Ammon's horn (tissue), 1 donor: ENCODE measurements at regions not wholly inside any gene's neighbourhood (a gene's known extent, or its start where the extent isn't known, plus 50 kb on each side); places are given as distances from the start of the nearest gene placed in this dataset.
"Not testable (repeated sequence)": the region's sequence is repeated elsewhere in the genome, so short reads cannot be mapped to it uniquely, and the experiment has no call there.

Experiments used
- DNase-seq: peaks from one replicate; pipeline ENCODE4 v3.0.0-alpha.2; 2016; ENCODE audit warnings: low spot score

DNA sequence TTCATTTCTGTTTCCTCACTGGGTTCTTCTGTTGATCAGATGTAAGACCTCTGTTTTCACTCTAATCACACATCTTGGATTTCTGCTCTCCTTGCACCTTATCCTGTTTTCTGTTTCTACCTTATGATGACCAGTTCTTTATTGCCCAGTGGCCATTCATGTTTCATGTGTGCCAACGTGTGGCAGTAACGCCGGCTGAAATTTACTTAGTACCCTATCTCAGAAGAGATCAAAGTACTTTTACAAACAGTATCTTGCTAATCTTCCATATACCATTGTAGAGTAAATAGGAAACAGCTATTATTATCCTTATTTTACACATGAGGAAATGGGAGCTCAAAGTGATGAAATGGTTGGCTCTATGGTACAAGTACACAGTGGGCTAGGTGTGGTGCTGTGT is 74.0 kb downstream of the GATA3 start:
- no peak for DNase-seq

DNA sequence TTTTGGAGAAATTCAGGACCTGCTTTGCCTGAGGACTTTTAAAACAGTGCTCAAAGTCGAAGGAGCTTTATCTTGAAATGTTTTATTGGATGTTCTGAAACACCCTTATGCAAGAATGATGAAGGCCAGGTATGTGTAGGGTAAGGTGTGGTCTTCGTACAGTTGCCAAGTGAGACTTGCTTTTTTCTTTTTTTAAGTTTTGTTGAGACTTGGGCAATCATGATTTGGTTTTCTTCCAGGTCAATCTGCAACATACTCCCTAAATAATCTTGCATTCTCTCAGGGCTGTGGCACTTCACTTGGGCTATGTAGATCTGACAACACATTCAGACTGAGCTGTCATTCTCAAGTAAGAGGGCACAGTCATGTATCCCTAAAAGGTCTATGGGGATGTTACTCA is 75.0 kb downstream of the GATA3 start:
- DNase-seq = no peak

DNA sequence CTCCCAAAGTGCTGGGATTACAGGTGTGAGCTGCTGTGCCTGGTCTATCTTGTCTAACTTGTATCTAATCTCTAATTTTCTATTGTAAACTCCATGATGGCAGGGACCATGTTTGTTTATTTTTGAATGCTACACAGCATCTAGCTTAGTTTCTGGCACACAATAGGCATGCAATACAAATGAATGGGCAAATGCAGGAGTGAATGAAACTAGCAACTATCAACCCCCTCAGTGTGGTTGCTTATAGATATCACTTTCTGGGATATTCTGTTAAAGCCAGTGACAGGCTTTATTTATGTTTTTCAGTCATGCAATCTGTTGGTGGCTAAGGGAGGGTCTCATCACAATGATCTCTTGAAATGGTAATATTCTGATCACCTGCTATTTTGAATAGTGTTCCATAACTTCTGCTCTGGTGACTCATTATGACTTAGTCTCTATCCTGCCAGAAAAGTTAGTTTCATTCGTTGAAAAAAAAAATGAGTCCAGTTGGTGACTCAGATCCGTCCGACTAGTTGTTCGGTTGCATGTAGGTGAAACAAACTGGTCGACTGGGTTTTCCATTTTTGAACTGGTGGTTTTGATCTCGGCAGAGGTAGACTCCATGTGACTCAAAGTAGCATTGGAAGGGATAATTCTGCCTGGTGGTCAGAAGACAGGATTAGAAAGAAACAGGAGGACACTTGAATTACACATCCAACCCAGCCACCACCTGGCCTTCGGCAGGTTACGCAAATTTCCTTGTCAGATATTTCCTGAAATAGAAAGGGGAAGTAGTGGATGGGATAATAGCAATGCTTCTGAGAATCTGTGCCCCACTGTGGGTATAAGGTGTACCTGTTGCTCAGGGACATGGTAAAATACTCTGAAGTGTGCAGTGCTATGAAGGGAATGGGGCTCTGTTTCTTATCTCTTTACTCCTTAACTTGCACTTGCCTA is 76.8 kb downstream of the GATA3 start:
- no peak for DNase-seq

DNA sequence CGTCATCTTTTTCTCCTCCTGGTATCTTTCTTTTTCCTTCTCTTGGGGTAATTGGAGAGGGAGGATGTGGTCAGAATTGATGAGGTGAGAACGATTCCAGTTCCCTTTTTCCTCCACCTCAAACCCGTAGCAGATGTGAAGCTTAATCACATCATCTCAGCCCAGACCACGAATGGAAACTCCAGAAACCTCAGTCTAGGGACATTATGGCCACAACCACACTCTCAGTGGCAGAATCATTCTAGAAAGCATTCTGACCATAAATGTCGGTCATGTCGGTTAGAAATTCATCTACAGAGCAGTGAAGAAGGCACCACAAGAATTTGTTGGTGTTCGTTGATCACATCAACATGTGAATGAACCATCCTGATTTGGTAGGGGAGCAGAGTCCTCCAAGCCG is 78.7 kb downstream of the GATA3 start:
- DNase-seq = no peak

DNA sequence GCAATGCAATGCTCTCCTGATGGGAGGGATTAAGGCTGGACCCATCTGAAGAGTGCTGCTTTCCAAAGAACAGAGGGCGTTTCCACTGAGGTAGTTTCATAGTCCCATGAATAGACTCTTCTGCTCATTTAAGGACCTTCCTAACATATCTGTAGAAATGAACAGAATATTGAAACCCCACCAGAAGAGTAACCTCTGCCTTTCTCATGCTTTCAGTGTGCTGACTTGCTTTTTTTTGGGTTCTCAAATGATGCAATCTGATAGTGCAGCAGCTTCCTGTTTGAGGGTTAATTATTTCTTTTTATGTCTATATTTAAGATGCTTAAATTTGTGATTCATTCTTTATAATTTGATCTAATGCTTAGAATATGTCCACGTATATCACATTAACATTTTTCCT is 82.2 kb downstream of the GATA3 start:
- DNase-seq = no peak

DNA sequence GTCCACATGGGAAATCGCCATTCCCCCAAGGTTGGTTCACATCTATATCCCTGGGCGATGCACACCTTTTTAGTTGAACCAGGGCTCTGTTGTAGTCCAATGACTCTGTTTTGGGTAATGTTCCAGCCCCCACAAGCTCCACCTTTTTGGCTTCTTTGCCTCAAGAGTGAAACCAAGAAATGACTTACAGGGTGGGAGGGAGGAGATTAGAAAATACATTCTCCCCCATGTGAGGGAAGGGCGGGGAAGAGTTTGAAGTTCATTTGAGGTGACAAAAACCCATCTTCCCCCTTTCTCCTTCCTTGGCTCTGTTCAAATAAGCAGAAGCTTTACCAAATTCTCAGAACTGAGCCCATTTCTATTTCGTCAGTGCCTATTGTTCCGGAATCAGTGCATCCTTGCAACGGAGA is 82.8 kb downstream of the GATA3 start:
- no peak for DNase-seq

DNA sequence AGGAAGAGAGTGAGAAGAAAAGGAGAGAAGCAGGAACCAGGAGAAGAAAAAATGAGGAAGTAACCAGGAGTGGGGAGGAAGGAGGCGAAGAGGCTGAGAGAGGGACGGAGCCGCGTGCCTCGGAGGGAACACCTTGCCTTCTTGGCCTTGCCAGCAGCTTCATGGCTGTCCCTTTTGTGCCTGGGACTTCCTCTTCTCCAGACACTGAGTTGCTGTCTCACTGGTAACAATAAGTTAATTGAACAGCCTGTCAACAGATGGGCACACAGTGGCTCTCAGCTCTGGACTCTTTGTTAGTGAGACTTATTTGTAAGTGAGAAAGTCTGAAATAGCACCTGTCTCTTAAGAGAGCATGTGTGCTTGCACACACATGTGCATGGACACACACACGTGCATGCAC is 83.2 kb downstream of the GATA3 start:
- peak; percentile 2 for DNase-seq

DNA sequence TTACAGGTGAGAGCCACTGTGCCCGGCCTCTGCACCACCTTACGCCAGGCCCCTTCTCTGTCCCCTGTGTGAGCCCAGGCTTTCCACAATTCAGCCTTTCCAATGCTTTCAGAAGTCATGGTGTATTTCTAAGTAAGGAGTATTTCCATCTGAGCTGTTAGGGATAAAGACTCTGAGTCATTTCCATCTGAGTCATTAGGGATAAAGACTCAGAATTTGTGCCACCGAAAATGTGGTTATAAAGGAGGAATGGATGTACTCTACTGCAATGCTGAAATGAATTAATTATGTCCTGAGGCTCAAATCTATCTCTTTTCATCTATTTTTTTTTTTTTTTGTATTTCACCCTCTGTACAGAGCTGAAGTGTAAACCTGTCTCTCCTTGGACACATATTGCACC is 84.0 kb downstream of the GATA3 start:
- peak; percentile 15 for DNase-seq

DNA sequence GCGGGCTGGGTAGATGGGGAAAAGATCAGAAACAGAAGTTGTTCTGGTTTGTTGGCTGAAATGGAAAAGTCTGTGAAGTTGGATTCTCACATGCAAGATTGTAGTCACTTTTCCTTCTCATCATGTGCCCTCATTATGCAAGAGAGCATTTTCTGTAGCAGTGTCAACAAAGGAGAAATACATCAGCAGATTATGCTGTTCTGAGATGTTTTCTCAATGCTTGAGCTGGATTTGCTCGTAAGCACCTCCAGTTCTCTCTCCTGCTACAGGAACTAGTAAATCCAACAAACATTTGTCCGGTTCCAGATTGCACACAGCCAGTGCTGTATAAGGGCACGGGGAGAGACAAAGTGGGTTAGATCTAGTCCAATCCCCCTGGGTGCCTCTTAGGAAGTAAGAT is 90.0 kb downstream of the GATA3 start:
- DNase-seq = no peak

DNA sequence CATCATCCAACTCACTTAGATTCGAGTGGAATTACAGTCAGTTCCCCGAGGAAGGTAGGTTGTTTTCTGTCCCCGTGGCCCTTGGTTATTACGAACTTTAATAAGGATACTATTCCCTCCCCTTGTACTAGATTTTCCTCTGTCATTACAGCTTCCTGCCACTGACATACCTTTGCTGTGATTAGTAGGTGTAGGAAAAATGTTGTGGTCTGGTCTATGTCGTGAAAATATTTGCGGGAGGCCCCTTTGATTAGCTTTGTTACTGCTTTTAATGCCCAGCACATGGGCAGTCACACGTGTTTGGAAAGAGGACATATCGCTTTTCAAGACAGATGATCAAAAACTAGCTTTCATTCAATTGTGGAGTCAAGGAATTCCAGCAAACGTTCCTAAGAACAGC is 92.2 kb downstream of the GATA3 start:
- DNase-seq = no peak

DNA sequence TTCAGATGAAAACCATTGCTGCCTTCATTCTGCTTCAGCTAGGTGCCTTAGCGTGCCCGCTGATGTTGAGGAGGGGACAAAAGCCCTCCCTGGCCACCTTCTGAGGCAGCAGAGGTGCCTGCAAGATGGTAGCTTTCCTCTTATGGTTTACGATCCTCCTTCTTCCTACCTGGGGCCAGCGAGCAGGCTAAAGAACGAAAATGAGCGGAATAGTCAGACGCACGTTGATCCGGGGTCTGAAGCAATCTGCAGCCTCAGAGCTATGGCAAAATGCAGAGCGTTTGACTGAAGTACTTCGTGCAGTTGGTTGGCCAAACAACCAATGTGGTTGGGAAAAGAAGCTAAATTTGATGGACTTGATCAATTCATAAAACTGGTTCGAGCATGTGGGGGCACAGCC is 95.5 kb downstream of the GATA3 start:
- DNase-seq = no peak

DNA sequence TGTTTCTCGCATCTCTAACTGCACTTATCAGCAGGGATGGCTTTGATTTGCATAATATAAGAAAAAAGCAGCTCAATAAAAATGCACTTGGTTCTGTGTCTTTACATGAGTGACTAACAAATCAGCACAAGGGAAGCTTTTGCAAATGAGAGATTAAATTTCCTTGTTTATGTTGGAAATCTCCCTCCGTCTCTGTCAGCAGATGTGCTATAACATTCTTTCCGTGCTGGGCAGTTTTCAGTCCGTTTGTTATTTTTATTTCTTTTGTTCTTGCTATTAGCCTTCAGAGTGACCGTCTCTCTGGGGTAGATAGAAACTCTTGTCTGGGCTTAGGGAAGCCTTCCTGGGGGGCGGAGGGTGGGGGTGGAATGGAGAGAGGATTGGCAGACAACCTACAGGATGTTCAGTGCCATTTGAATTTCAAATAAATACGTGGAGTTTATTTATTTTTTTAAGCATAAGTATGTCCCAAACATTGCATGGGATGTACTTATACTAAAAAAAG is 96.0 kb downstream of the GATA3 start:
- DNase-seq = no peak

DNA sequence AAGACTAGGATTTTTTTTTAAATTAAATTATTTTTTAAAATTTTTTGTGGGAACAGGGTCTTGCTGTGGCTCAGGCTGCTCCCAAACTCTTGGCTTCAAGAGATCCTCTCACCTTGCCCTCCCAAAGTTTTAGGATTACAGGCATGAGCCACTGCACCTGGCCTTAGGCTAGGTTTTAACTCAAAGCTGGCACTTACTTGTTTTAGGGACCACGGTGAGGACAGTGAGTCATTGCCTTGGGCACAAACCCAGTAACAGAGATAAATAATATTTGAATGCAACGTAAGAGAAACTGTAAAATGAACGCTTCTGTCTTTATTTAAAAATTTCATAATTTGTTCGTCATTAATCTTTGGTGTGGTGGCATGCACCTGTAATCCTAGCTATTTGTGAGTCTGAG is 96.6 kb downstream of the GATA3 start:
- DNase-seq = no peak

DNA sequence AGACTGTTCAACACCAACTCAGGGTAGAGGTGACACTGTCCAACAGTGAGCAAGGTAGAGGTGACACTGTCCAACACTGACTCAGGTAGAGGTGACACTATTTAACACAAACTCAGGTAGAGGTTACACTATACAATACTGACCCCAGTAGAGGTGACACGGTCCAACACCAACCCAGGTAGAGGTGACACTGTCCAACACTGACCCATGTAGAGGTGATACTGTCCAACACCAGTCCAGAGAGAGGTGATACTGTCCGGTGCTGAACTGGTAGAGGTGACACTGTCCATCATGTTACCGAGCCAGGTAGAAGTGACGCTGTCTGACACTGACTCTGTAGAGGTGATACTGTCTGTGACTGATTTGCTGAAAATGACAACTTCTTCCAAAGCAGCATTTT is 102.4 kb downstream of the GATA3 start:
- DNase-seq = no peak

DNA sequence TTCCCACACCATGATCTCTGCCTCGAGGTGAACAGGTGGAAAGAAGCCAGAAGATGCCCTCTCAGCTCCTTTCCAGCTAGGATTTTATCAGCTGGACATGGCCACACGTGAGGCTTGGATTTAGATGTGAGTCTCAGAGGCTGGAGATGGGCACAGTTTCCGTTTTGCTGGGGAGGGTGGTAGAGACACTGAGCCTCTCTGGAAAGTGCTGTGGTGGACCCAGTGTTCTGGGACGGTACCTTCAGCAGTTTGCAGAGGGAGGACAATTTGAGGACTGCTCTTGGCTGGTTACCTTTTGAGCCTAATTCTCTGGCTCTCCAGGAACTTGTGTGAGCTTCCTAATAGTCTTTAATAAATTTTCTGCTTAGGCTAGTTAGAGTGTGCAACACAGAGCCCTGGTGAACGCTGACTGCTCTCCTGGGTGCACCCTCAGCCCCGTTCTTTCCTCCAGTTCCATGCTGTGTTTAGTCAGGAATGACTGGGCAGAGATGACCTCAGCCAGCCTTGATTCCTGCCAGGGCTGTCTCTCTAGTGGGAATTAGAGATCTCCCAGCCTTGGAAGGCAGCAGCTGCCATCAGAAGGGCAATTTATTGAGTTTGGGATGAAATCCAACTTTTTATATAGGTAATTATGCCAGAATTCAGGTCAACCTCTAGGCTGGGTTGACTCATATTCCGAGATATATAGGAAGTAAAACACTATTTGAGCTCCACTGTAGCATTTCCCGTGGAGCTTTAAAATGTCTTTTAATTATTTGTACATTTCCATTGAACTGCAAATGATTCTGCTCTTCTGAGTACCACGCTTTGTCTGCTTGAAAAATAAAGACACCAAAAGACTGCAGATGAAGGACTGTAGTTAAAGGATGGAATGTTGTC is 103.9 kb downstream of the GATA3 start:
- no peak for DNase-seq

DNA sequence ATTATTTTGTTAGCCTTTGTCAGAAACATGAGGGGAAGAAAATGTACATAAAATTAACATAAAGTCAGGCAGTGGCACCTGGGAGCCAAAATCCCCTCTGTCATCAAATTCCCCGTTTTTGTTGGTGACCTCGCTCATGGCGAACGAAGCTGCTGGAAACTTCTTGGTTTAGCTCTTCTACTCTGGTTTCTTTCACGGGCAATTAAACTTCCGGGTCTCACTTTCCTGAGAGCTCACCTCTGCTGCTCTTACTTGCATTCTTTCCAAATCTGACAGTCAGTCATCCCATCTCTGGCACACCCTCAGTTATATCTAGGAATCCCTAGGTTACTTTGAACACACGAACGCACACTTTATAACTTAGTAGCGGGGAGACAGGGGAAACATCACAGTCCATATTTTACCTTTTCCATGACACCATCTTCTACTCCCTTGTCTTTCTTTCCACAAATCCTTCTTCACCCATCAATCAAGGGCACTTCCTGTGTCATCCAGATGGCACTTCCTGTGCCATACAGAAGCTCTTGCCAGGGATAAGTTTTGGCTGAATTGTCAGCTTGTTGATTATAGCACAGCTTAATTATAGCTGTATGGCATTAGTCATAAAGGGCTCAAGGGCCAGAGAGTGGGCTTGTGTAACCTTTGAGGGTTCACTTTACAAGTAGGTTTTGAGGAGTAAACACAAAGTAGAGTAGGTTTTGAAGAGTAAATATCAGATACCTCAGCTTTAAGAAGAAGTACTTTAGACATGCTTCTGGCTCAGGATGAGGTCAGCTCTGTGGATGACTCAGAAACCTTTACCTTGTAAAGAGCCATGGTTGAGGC is 105.1 kb downstream of the GATA3 start:
- DNase-seq = no peak

DNA sequence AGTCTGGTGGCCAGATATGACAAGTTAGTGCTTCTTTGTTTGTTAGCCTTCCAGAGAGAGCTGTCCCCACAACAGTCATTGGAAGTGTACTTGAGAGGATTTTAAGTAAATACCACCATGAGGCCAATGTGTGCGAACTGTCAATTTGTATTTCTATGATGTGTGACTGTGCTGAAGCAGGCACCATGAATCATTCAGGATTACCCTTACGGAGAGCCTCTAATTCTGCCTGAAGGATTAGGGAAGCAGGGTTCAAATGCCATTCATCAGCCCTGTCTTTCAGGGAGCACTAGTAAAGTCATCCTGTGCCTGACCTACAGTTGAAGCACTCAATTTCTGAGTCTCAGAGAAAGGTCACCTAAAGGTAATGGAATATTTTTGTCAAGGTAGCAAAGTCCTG is 109.3 kb downstream of the GATA3 start:
- no peak for DNase-seq

DNA sequence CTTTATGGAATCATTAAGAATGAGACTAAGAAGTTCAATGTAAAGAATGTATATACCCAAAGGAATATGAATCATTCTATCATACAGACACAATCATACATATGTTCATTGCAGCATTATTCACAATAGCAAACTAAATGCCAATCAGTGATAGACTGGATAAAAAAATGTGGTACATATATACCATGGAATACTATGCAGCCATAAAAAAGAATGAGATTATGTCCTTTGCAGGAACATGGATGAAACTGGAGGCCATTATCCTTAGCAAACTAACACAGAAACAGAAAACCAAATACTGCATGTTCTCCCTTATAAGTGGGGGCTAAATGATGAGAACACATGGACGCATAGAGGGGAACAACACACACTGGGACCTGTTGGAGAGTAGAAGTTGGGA is 110.2 kb downstream of the GATA3 start:
- not testable (repeated sequence) for DNase-seq

DNA sequence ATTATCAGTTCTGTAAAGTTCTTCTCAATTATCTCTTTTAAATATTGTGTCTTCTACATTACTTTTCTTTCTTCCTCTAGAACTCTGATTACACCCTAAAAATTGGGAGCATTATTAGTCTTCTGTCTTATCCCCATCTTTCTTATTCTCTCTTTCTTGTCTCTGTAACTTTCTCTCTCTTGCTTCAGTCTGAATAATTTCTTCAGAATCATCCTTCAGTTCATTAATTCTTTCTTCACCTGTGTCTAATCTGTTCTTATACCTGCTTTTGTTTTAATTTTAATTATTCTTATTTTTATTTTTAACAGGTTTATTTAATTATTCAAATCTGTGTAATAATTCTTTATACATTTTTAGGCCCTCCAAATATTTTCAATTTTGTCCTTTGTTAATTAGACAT is 114.3 kb downstream of the GATA3 start:
- DNase-seq = no peak

DNA sequence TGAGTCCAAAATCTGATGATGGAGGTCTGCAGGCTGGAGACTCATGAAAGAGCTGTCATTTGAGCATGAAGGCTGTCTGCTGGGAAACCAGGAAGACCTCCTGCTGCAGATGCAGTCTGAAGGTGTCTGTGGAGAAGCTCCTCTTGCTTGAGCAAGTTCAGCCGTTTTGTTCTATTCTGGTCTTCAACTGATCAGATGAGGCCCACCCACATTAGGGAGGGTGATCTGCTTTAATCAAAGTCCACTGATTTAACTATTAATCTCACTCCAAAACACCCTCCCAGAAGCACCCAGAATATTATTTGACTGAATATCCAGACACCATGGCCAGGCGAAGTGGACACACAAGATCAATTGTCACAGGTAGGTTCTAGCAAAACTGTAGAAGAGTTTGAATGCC is 116.5 kb downstream of the GATA3 start:
- no peak for DNase-seq

DNA sequence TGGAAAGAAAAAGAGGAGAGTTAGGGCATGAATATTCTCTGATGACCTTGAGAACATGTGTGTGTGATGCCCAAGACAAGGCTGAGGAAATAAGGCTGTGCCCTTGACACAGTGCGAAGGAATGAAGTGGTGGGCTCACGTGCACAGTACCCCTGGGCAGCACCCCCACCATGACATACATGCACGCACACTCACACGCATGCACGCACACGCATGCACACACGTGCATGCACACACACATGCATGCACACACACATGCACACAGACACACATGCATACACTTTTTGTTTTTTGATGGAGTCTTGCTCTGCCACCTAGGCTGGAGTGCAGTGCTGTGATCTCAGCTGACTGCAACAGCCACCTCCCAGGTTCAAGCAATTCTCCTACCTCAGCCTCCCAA is 118.1 kb downstream of the GATA3 start:
- no peak for DNase-seq

DNA sequence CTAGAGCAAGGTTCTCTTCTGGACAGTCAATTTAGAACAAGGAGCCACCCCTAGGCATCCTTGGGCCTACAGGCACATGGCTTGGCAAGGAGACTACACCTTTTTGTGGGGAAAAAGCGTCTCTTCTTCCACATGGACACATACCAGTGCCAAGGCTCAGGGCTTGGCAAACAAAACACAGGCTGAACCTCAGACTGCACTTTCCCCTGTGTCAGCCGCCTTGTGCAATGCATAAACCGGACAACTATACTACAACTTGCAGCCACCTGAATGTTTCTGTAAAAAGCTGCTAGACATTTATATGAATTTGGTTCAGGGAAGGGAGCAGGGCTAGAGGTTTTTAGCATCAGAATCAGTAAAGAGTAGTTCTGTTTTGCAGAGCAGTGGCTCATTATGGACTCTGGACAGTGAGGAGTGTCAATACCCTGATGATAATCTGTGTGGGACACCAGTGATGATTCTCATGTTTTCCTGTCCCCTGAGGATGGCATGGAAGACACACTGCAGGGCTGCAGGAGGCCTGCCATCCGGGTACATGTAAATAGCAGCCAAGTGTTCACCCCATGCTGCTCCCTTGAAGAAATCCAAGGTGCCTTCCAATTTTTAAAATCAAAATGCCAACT is 118.9 kb downstream of the GATA3 start:
- DNase-seq = no peak
